ENCODE measurements at regions not wholly inside any gene's neighbourhood (a gene's known extent, or its start where the extent isn't known, plus 50 kb on each side); places are given as distances from the start of the nearest gene placed in this dataset.
"Not testable (repeated sequence)": the region's sequence is repeated elsewhere in the genome, so short reads cannot be mapped to it uniquely, and the experiment has no call there.

- H3K4me1 Mint-ChIP-seq: peaks cover 33% of the 10 kb centered on the region
- H3K27me3 Mint-ChIP-seq (ENCODE audit: low read depth, poor library complexity): no peaks in the 10 kb centered on the region
- H3K4me3 Mint-ChIP-seq: no peak overlapping the region
- H3K27ac Mint-ChIP-seq: no peak overlapping the region
- no peak for DNase-seq
- peaks cover 21% of the 10 kb centered on the region for H3K9me3 Mint-ChIP-seq
- TF ChIP-seq CTCF (IDR thresholded peaks at IDR 0.05): no peak
- H3K36me3 Mint-ChIP-seq (ENCODE audit: low read depth): no peaks in the 10 kb centered on the region
Measured at GRCh38 chr11:123330071-123330470, 100.0 kb upstream of the GRAMD1B start.

GRCh38 chr11:123328281-123328867, 101.7 kb upstream of the GRAMD1B start:
- TF ChIP-seq CTCF (IDR thresholded peaks at IDR 0.05): no peak
- H3K27ac Mint-ChIP-seq: no peak overlapping the region
- H3K9me3 Mint-ChIP-seq: peaks cover 10% of the 10 kb centered on the region
- peaks cover 33% of the 10 kb centered on the region for H3K4me1 Mint-ChIP-seq
- no peak for DNase-seq
- H3K27me3 Mint-ChIP-seq (ENCODE audit: low read depth, poor library complexity): no peaks in the 10 kb centered on the region
- no peaks in the 10 kb centered on the region for H3K36me3 Mint-ChIP-seq (ENCODE audit: low read depth)
- no peak overlapping the region for H3K4me3 Mint-ChIP-seq

- peaks cover 26% of the 10 kb centered on the region for H3K4me1 Mint-ChIP-seq
- peaks cover 6% of the 10 kb centered on the region for H3K27me3 Mint-ChIP-seq (ENCODE audit: low read depth, poor library complexity)
- no peaks in the 10 kb centered on the region for H3K9me3 Mint-ChIP-seq
- TF ChIP-seq CTCF (IDR thresholded peaks at IDR 0.05): no peak
- H3K4me3 Mint-ChIP-seq: no peak overlapping the region
- H3K36me3 Mint-ChIP-seq (ENCODE audit: low read depth): no peaks in the 10 kb centered on the region
- DNase-seq: no peak
- H3K27ac Mint-ChIP-seq: no peak overlapping the region
Measured at GRCh38 chr11:123325533-123325932, 104.5 kb upstream of the GRAMD1B start.

- no peak overlapping the region for H3K27ac Mint-ChIP-seq
- H3K36me3 Mint-ChIP-seq (ENCODE audit: low read depth): no peaks in the 10 kb centered on the region
- no peak overlapping the region for H3K4me3 Mint-ChIP-seq
- no peak for DNase-seq
- H3K9me3 Mint-ChIP-seq: no peaks in the 10 kb centered on the region
- H3K27me3 Mint-ChIP-seq (ENCODE audit: low read depth, poor library complexity): peaks cover 6% of the 10 kb centered on the region
- no peak for TF ChIP-seq CTCF (IDR thresholded peaks at IDR 0.05)
- peaks cover 11% of the 10 kb centered on the region for H3K4me1 Mint-ChIP-seq
Measured at GRCh38 chr11:123323568-123323967, 106.5 kb upstream of the GRAMD1B start.

GRCh38 chr11:123321636-123322035, 108.4 kb upstream of the GRAMD1B start:
- Mint-ChIP-seq H3K27me3 (ENCODE audit: low read depth, poor library complexity) (peaks cover 10% of the 10 kb centered on the region), H3K27ac (no peak overlapping the region), H3K9me3 (no peaks in the 10 kb centered on the region), H3K4me1 (peaks cover 4% of the 10 kb centered on the region), H3K4me3 (no peak overlapping the region), H3K36me3 (ENCODE audit: low read depth) (no peaks in the 10 kb centered on the region)
- TF ChIP-seq CTCF (IDR thresholded peaks at IDR 0.05): no peak
- DNase-seq: no peak

- H3K27me3 Mint-ChIP-seq (ENCODE audit: low read depth, poor library complexity): peaks cover 10% of the 10 kb centered on the region
- no peak overlapping the region for H3K4me3 Mint-ChIP-seq
- TF ChIP-seq CTCF (IDR thresholded peaks at IDR 0.05): no peak
Measured at GRCh38 chr11:123318623-123319022, 111.4 kb upstream of the GRAMD1B start.

GRCh38 chr11:123318132-123318531, 111.9 kb upstream of the GRAMD1B start:
- not testable (repeated sequence) for H3K9me3 Mint-ChIP-seq; H3K36me3 Mint-ChIP-seq (ENCODE audit: low read depth); H3K4me1 Mint-ChIP-seq; H3K27ac Mint-ChIP-seq; DNase-seq; H3K4me3 Mint-ChIP-seq
- H3K27me3 Mint-ChIP-seq (ENCODE audit: low read depth, poor library complexity): peaks cover 12% of the 10 kb centered on the region

More at GRCh38 chr11:123318623-123319022, 111.4 kb upstream of the GRAMD1B start:
- Mint-ChIP-seq H3K36me3 (ENCODE audit: low read depth) (no peaks in the 10 kb centered on the region), H3K9me3 (no peaks in the 10 kb centered on the region), H3K27ac (no peak overlapping the region), H3K4me1 (peaks cover 4% of the 10 kb centered on the region)
- no peak for DNase-seq
